ENCODE measurements at regions not wholly inside any gene's neighbourhood (a gene's known extent, or its start where the extent isn't known, plus 50 kb on each side); places are given as distances from the start of the nearest gene placed in this dataset.

DNA sequence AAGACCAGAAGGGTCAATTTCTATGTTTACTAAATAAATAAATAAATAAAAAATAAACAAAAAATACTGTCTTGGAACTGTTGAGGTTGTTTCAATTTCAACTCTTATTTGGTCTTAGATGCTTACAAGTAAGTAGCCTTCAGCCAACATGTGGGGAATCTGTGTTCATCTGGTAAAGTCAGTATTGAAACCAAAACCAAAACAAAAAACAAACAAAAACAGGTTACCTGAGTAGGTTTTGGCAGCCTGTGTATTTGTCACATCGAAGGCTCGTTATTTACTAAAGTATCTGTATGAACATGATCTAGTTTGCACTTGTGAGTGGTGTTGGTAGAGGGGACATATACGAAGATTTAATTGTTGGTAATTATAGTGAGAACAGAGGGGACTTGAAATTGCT lies 471.5 kb downstream of the SLITRK5 start:
- no peak for TF ChIP-seq EZH2 (IDR thresholded peaks at IDR 0.05; ENCODE audit: borderline replicate concordance, low read depth, low read length, poor library complexity, severe bottlenecking)
- TF ChIP-seq, protein P1, sequence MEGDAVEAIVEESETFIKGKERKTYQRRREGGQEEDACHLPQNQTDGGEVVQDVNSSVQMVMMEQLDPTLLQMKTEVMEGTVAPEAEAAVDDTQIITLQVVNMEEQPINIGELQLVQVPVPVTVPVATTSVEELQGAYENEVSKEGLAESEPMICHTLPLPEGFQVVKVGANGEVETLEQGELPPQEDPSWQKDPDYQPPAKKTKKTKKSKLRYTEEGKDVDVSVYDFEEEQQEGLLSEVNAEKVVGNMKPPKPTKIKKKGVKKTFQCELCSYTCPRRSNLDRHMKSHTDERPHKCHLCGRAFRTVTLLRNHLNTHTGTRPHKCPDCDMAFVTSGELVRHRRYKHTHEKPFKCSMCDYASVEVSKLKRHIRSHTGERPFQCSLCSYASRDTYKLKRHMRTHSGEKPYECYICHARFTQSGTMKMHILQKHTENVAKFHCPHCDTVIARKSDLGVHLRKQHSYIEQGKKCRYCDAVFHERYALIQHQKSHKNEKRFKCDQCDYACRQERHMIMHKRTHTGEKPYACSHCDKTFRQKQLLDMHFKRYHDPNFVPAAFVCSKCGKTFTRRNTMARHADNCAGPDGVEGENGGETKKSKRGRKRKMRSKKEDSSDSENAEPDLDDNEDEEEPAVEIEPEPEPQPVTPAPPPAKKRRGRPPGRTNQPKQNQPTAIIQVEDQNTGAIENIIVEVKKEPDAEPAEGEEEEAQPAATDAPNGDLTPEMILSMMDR (conservative IDR thresholded peaks at IDR 0.05; ENCODE audit: low read depth, low read length): no peak

Measured in A673 (cell line).